CD14-positive monocyte (primary cell): ENCODE measurements at regions not wholly inside any gene's neighbourhood (a gene's known extent, or its start where the extent isn't known, plus 50 kb on each side); places are given as distances from the start of the nearest gene placed in this dataset.
"Not testable (repeated sequence)": the region's sequence is repeated elsewhere in the genome, so short reads cannot be mapped to it uniquely, and the experiment has no call there.

ENCODE experiments used
- DNase-seq, 3 donors: peaks; one replicate each; pipeline ENCODE4 v3.0.0-alpha.2; 2011 to 2022
- H2AFZ ChIP-seq: 2 replicates; pipeline ENCODE4 v1.6.0; 2012; ENCODE audit warnings: mild to moderate bottlenecking, low read depth, low read length, inconsistent platforms; ENCODE audit not compliant: insufficient read depth, poor library complexity, severe bottlenecking
- H3K27ac ChIP-seq, 2 donors: 1 replicate in 1 of 2; 2 replicates in 1 of 2; pipeline ENCODE4 v1.5.1; 2012 to 2013; ENCODE audit warnings: low read length in 2 of 2, control low read depth in 1 of 2, inconsistent platforms in 1 of 2, low read depth in 1 of 2, mild to moderate bottlenecking in 1 of 2
- H3K27me3 ChIP-seq, 2 donors: one replicate each; pipeline versions ENCODE4 v1.6.0 to v1.6.1; 2011 to 2013; ENCODE audit warnings: low read length in 2 of 2; ENCODE audit not compliant: control insufficient read depth in 2 of 2, insufficient read depth in 2 of 2
- H3K36me3 ChIP-seq, 2 donors: replicated peaks in 1 of 2; 1 replicate in 1 of 2; 2 replicates in 1 of 2; pipeline versions ENCODE4 v1.5.1 to v1.6.1; 2012 to 2013; ENCODE audit warnings: low read length in 2 of 2, control low read depth in 1 of 2, inconsistent platforms in 1 of 2, mild to moderate bottlenecking in 1 of 2; ENCODE audit not compliant: insufficient read depth in 2 of 2, control insufficient read depth in 1 of 2
- H3K4me1 ChIP-seq, 2 donors: 1 replicate in 1 of 2; 2 replicates in 1 of 2; pipeline versions ENCODE4 v1.5.1 to v1.6.1; 2012 to 2013; ENCODE audit warnings: low read length in 2 of 2, control low read depth in 1 of 2, inconsistent platforms in 1 of 2, mild to moderate bottlenecking in 1 of 2, moderate library complexity in 1 of 2; ENCODE audit not compliant: insufficient read depth in 2 of 2, control insufficient read depth in 1 of 2
- H3K4me2 ChIP-seq: replicated peaks from 2 replicates; pipeline ENCODE3; 2012; ENCODE audit warnings: low read length, moderate library complexity, mild to moderate bottlenecking; ENCODE audit not compliant: poor library complexity, severe bottlenecking; ENCODE audit errors: extremely low read depth
- H3K4me3 ChIP-seq, 3 experiments: fragments of 200-600 bp in 1 of 3; sonication (generic) in 1 of 3; replicated peaks in 1 of 3; 1 replicate in 2 of 3; 2 replicates in 1 of 3; pipeline ENCODE4 v1.5.1; 2011 to 2013; ENCODE audit warnings: low read length in 3 of 3, mild to moderate bottlenecking in 3 of 3, control low read depth in 2 of 3, low read depth in 2 of 3, inconsistent platforms in 1 of 3, moderate library complexity in 1 of 3
- H3K79me2 ChIP-seq: 2 replicates; pipeline ENCODE4 v1.6.0; 2012; ENCODE audit warnings: mild to moderate bottlenecking, control low read depth, inconsistent platforms, low read length, moderate library complexity; ENCODE audit not compliant: insufficient read depth
- H3K9ac ChIP-seq: 2 replicates; pipeline ENCODE4 v1.6.0; 2017; ENCODE audit warnings: low read length, mild to moderate bottlenecking; ENCODE audit not compliant: insufficient read depth, poor library complexity, severe bottlenecking
- H3K9me3 ChIP-seq, 2 donors: replicated peaks in 1 of 2; 1 replicate in 1 of 2; 2 replicates in 1 of 2; pipeline versions ENCODE4 v1.5.1 to v1.6.1; 2012 to 2013; ENCODE audit warnings: low read length in 2 of 2, control low read depth in 1 of 2; ENCODE audit not compliant: control insufficient read depth in 1 of 2, insufficient read depth in 1 of 2
- H4K20me1 ChIP-seq: 2 replicates; pipeline ENCODE4 v1.6.0; 2012; ENCODE audit warnings: mild to moderate bottlenecking, low read length, control low read depth, moderate library complexity; ENCODE audit not compliant: insufficient read depth
- H3K27ac Mint-ChIP-seq, 7 donors: one replicate each; pipeline ENCODE4 v1.8.0; 2020; ENCODE audit warnings: mild to moderate bottlenecking in 7 of 7, mixed read lengths in 7 of 7, moderate library complexity in 6 of 7, inconsistent platforms in 2 of 7
- H3K27me3 Mint-ChIP-seq, 3 donors: one replicate each; pipeline ENCODE4 v1.8.0; 2021 to 2022; ENCODE audit warnings: low read depth in 3 of 3, mild to moderate bottlenecking in 3 of 3, mixed read lengths in 3 of 3, moderate library complexity in 3 of 3, inconsistent platforms in 1 of 3
- H3K36me3 Mint-ChIP-seq, 2 donors: one replicate each; pipeline ENCODE4 v1.8.0; 2020; ENCODE audit warnings: mixed read lengths in 2 of 2, inconsistent platforms in 1 of 2, mild to moderate bottlenecking in 1 of 2
- H3K4me1 Mint-ChIP-seq: one replicate; pipeline ENCODE4 v1.8.0; 2020; ENCODE audit warnings: mild to moderate bottlenecking, mixed read lengths
- H3K4me3 Mint-ChIP-seq, 2 donors: one replicate each; pipeline ENCODE4 v1.8.0; 2020; ENCODE audit warnings: mild to moderate bottlenecking in 2 of 2, mixed read lengths in 2 of 2, moderate library complexity in 1 of 2
- H3K9me3 Mint-ChIP-seq, 7 donors: one replicate each; pipeline ENCODE4 v1.8.0; 2020 to 2022; ENCODE audit warnings: mixed read lengths in 7 of 7, mild to moderate bottlenecking in 6 of 7, moderate library complexity in 6 of 7, inconsistent platforms in 2 of 7
- CTCF ChIP-seq: fragments of 200-600 bp; IDR thresholded peaks from one replicate; pipeline ENCODE4 v1.8.0; 2022; ENCODE audit warnings: antibody characterized with exemption, mild to moderate bottlenecking
- WGBS: methylation state at CpG from one replicate; pipeline ENCODE4 v1.1.5; 2013; ENCODE audit warnings: missing lambda C conversion rate; ENCODE audit not compliant: insufficient coverage; 5-methylcytosine and 5-hydroxymethylcytosine counted together
- intact Hi-C, 2 donors: fragments of 100-400 bp; cut with micrococcal nuclease; formaldehyde crosslinking; loops; one replicate each; pipeline versions ENCODE4 v1.15.0 to v1.15.1; 2023

- H3K36me3 ChIP-seq = no peaks in the 10 kb centered on the region
- peak in 1 of 3 donors; percentile 36 for DNase-seq
- peaks cover 56% of the 10 kb centered on the region for H3K4me1 Mint-ChIP-seq
- H3K36me3 Mint-ChIP-seq = peaks cover 4 to 7% of the 10 kb centered on the region in 2 donors
- peaks cover 56 to 57% of the 10 kb centered on the region in 2 donors for H3K4me1 ChIP-seq
- H2AFZ ChIP-seq = no peak overlapping the region
- no CpG with 5 or more reads among the region's 1 CpG for WGBS
- H3K27ac ChIP-seq = peak overlapping the region in 1 of 2 donors; percentile 51
- H3K4me2 ChIP-seq = peak overlapping the region; percentile 46
- intact Hi-C loops = no loop called here
- peaks cover 0 to 3% (median 2%) of the 10 kb centered on the region in 3 donors for H3K27me3 Mint-ChIP-seq
- TF ChIP-seq CTCF = no peak
- no peaks in the 10 kb centered on the region for H4K20me1 ChIP-seq
- peaks cover 0 to 5% (median 0%) of the 10 kb centered on the region in 7 donors for H3K9me3 Mint-ChIP-seq
- H3K9ac ChIP-seq = no peak overlapping the region
- H3K4me3 ChIP-seq = peak overlapping the region in 1 of 3 experiments; percentile 14
- no peaks in the 10 kb centered on the region for H3K9me3 ChIP-seq
- H3K79me2 ChIP-seq = no peaks in the 10 kb centered on the region
- peak overlapping the region; percentile 2 to 87 (median 56) for H3K27ac Mint-ChIP-seq
- H3K27me3 ChIP-seq = no peaks in the 10 kb centered on the region
- H3K4me3 Mint-ChIP-seq = peak overlapping the region in 1 of 2 donors; percentile 52
These were observed 71.4 kb downstream of the RGS2 start for GRCh38 chr1:192880231-192880630.

- Mint-ChIP-seq H3K4me3 (no peak overlapping the region), H3K4me1 (peaks cover 24% of the 10 kb centered on the region), H3K27me3 (peaks cover 0 to 3% (median 2%) of the 10 kb centered on the region in 3 donors), H3K36me3 (no peaks in the 10 kb centered on the region), H3K27ac (no peak overlapping the region), H3K9me3 (peaks cover 0 to 6% (median 2%) of the 10 kb centered on the region in 7 donors)
- Histone ChIP-seq H3K9ac (no peak overlapping the region), H3K4me2 (no peak overlapping the region), H3K27ac (no peak overlapping the region), H3K4me1 (peaks cover 23% of the 10 kb centered on the region in 2 donors), H2AFZ (no peak overlapping the region), H3K79me2 (no peaks in the 10 kb centered on the region), H4K20me1 (no peaks in the 10 kb centered on the region), H3K36me3 (no peaks in the 10 kb centered on the region), H3K27me3 (no peaks in the 10 kb centered on the region), H3K9me3 (no peaks in the 10 kb centered on the region), H3K4me3 (no peak overlapping the region)
- TF ChIP-seq CTCF = no peak
- WGBS = no CpG with 5 or more reads among the region's 5 CpGs
- no peak for DNase-seq
- intact Hi-C loops = no loop called here
These were observed 75.4 kb downstream of the RGS2 start for GRCh38 chr1:192884241-192884640.

DNA sequence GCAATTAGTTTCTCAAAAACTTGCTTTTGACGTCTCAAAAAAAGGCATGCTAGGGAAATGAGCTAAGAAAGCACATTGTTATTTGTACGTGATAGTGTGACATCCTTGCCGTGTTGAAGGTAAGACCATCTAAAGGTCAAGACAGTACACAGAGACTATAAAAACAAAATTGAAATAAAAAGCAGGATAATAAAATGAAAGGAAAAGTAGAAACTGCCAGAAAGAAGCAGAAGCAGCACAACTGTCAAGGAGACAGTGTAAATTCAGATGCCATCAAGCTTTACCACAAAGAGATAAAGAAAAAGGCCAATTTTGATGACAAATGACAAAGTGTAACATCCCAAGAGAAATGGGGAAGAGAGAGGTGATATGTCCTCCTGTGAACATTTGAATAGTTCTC is 76.5 kb downstream of the RGS2 start:
- H4K20me1 ChIP-seq, H3K27me3 ChIP-seq, H3K36me3 ChIP-seq, H3K27ac ChIP-seq, H2AFZ ChIP-seq, DNase-seq, H3K4me3 Mint-ChIP-seq, H3K27me3 Mint-ChIP-seq, H3K9ac ChIP-seq, intact Hi-C loops, H3K79me2 ChIP-seq, H3K36me3 Mint-ChIP-seq, H3K9me3 ChIP-seq, H3K4me3 ChIP-seq, H3K4me2 ChIP-seq: not testable (repeated sequence)
- H3K4me1 ChIP-seq = peaks cover 11 to 12% of the 10 kb centered on the region in 2 donors
- 83% methylated on average over 1 of the region's 3 CpGs for WGBS
- Mint-ChIP-seq H3K9me3 (peaks cover 0 to 11% (median 2%) of the 10 kb centered on the region in 7 donors), H3K4me1 (peaks cover 13% of the 10 kb centered on the region), H3K27ac (peak overlapping the region in 2 of 7 donors; percentile 9 to 63)
